Umbilical cord (tissue), 1 donor: ENCODE measurements at regions not wholly inside any gene's neighbourhood (a gene's known extent, or its start where the extent isn't known, plus 50 kb on each side); places are given as distances from the start of the nearest gene placed in this dataset.

Source experiments
- DNase-seq: peaks from one replicate; pipeline ENCODE4 v3.0.0-alpha.2; 2015; ENCODE audit warnings: low spot score

- no peak for DNase-seq
Observed at GRCh38 chr9:95626341-95626740, 109.6 kb upstream of the PTCH1 start.

GRCh38 chr9:95623640-95624039 lies 106.9 kb upstream of the PTCH1 start:
- DNase-seq: no peak

- no peak for DNase-seq
Observed at GRCh38 chr9:95620722-95621121, 104.0 kb upstream of the PTCH1 start.

- no peak for DNase-seq
Observed at GRCh38 chr9:95620314-95620713, 103.5 kb upstream of the PTCH1 start.

- no peak for DNase-seq
Observed at GRCh38 chr9:95615246-95615645, 98.5 kb upstream of the PTCH1 start.

- no peak for DNase-seq
Observed at GRCh38 chr9:95613670-95614069, 96.9 kb upstream of the PTCH1 start.

- no peak for DNase-seq
Observed at GRCh38 chr9:95611354-95611753, 94.6 kb upstream of the PTCH1 start.

- no peak for DNase-seq
Observed at GRCh38 chr9:95610006-95610785, 93.4 kb upstream of the PTCH1 start.

GRCh38 chr9:95609426-95609825 lies 92.7 kb upstream of the PTCH1 start:
- no peak for DNase-seq

GRCh38 chr9:95608341-95608740 lies 91.6 kb upstream of the PTCH1 start:
- DNase-seq: no peak

- DNase-seq: peak; percentile 24
Observed at GRCh38 chr9:95607507-95607906, 90.7 kb upstream of the PTCH1 start.

GRCh38 chr9:95606489-95607350 lies 89.9 kb upstream of the PTCH1 start:
- no peak for DNase-seq

GRCh38 chr9:95605816-95606488 lies 89.2 kb upstream of the PTCH1 start:
- DNase-seq: peak; percentile 82

GRCh38 chr9:95605101-95605500 lies 88.3 kb upstream of the PTCH1 start:
- peak; percentile 53 for DNase-seq

GRCh38 chr9:95598236-95598635 lies 81.5 kb upstream of the PTCH1 start:
- peak; percentile 55 for DNase-seq

- DNase-seq: no peak
Observed at GRCh38 chr9:95595721-95596295, 79.0 kb upstream of the PTCH1 start.

GRCh38 chr9:95592931-95593330 lies 76.2 kb upstream of the PTCH1 start:
- DNase-seq: no peak

- no peak for DNase-seq
Observed at GRCh38 chr9:95588724-95589588, 72.2 kb upstream of the PTCH1 start.

GRCh38 chr9:95587021-95587964 lies 70.5 kb upstream of the PTCH1 start:
- DNase-seq: no peak

GRCh38 chr9:95586326-95586725 lies 69.6 kb upstream of the PTCH1 start:
- no peak for DNase-seq
